T1000 (cell line): ENCODE measurements at regions not wholly inside any gene's neighbourhood (a gene's known extent, or its start where the extent isn't known, plus 50 kb on each side); places are given as distances from the start of the nearest gene placed in this dataset.
"Not testable (repeated sequence)": the region's sequence is repeated elsewhere in the genome, so short reads cannot be mapped to it uniquely, and the experiment has no call there.

Experiments
- DNase-seq: peaks from one replicate; lab custom pipeline; 2025; ENCODE audit warnings: mixed read lengths; lab: John Stamatoyannopoulos, UW

- DNase-seq: no peak
Observed at GRCh38 chr7:65744406-65744805, 128.5 kb upstream of the VKORC1L1 start.

- no peak for DNase-seq
Observed at GRCh38 chr7:65746398-65746669, 126.5 kb upstream of the VKORC1L1 start.

- DNase-seq: no peak
Observed at GRCh38 chr7:65749039-65749438, 123.8 kb upstream of the VKORC1L1 start.

- DNase-seq: no peak
Observed at GRCh38 chr7:65749518-65749917, 123.4 kb upstream of the VKORC1L1 start.

- DNase-seq: peak; percentile 53
Observed at GRCh38 chr7:65750511-65751344, 122.1 kb upstream of the VKORC1L1 start.

- not testable (repeated sequence) for DNase-seq
Observed at GRCh38 chr7:65754070-65754469, 118.8 kb upstream of the VKORC1L1 start.

- not testable (repeated sequence) for DNase-seq
Observed at GRCh38 chr7:65758991-65759390, 113.9 kb upstream of the VKORC1L1 start.

- DNase-seq: not testable (repeated sequence)
Observed at GRCh38 chr7:65762712-65763111, 110.2 kb upstream of the VKORC1L1 start.

- not testable (repeated sequence) for DNase-seq
Observed at GRCh38 chr7:65763114-65763513, 109.8 kb upstream of the VKORC1L1 start.

- DNase-seq: peak; percentile 78
Observed at GRCh38 chr7:65770473-65771225, 102.2 kb upstream of the VKORC1L1 start.

GRCh38 chr7:65771226-65771569 lies 101.7 kb upstream of the VKORC1L1 start:
- not testable (repeated sequence) for DNase-seq

GRCh38 chr7:65776677-65777076 lies 96.2 kb upstream of the VKORC1L1 start:
- not testable (repeated sequence) for DNase-seq

- not testable (repeated sequence) for DNase-seq
Observed at GRCh38 chr7:65789943-65790342, 82.9 kb upstream of the VKORC1L1 start.

GRCh38 chr7:65791788-65792187 lies 81.1 kb upstream of the VKORC1L1 start:
- DNase-seq: not testable (repeated sequence)

- not testable (repeated sequence) for DNase-seq
Observed at GRCh38 chr7:65792726-65793125, 80.1 kb upstream of the VKORC1L1 start.

- not testable (repeated sequence) for DNase-seq
Observed at GRCh38 chr7:65794671-65795391, 78.0 kb upstream of the VKORC1L1 start.

GRCh38 chr7:65795392-65795716 lies 77.5 kb upstream of the VKORC1L1 start:
- DNase-seq: not testable (repeated sequence)

GRCh38 chr7:65796205-65796604 lies 76.7 kb upstream of the VKORC1L1 start:
- no peak for DNase-seq

GRCh38 chr7:65797086-65797485 lies 75.8 kb upstream of the VKORC1L1 start:
- not testable (repeated sequence) for DNase-seq

GRCh38 chr7:65797566-65797965 lies 75.3 kb upstream of the VKORC1L1 start:
- DNase-seq: not testable (repeated sequence)

GRCh38 chr7:65798111-65799075 lies 74.5 kb upstream of the VKORC1L1 start:
- DNase-seq: no peak

- DNase-seq: not testable (repeated sequence)
Observed at GRCh38 chr7:65800191-65800590, 72.7 kb upstream of the VKORC1L1 start.
